ENCODE measurements at regions not wholly inside any gene's neighbourhood (a gene's known extent, or its start where the extent isn't known, plus 50 kb on each side); places are given as distances from the start of the nearest gene placed in this dataset.
"Not testable (repeated sequence)": the region's sequence is repeated elsewhere in the genome, so short reads cannot be mapped to it uniquely, and the experiment has no call there.

DNA sequence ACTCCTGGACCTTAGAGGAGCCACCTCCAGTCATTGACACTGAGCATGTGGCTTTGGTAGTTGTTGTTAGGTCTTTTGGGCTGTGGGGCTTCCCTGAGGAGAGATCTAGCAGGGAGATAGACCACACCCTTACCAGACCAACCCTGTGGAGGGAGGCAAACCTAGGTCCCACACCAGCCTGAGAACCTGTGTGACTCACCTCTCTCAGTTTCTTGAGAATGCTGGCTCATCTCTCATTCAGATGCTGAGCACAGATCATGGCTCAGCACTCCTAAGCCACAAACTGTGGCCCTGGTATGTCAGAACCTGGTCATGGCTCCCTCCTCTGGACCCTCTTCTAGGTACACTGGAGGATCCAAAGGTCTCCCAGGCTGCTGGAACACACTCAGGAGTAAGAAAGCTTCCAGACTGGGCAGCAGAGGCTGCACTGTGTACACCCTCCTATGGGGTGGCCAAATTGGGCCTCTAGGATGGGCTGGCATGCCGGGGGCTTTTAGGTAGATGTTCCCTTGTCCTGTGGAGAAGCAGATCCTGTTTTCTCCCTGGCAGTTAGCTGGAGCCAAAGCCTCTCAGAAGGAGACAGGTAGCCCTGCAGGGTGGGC lies 1294.5 kb downstream of the KHDRBS2 start:
- DNase-seq = no peak

DNA sequence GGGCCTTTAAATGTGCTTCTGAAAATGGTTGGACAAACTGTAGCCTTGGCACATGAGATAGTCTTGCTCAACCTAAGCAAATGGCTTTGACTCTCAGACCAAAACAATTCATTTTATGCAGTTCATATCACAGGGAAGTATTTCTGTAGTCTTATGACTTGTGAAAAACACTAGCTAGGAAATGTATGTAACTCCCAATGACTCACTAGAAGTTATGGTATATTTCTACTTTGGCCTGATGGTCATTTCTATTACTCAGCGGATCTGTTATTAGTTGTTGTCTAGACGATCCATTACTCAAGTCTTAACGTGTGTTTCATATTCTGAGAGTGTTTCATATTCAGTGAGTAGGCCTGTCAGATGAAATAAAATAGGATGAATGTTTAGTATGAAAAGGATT lies 1333.5 kb downstream of the KHDRBS2 start:
- no peak for DNase-seq

DNA sequence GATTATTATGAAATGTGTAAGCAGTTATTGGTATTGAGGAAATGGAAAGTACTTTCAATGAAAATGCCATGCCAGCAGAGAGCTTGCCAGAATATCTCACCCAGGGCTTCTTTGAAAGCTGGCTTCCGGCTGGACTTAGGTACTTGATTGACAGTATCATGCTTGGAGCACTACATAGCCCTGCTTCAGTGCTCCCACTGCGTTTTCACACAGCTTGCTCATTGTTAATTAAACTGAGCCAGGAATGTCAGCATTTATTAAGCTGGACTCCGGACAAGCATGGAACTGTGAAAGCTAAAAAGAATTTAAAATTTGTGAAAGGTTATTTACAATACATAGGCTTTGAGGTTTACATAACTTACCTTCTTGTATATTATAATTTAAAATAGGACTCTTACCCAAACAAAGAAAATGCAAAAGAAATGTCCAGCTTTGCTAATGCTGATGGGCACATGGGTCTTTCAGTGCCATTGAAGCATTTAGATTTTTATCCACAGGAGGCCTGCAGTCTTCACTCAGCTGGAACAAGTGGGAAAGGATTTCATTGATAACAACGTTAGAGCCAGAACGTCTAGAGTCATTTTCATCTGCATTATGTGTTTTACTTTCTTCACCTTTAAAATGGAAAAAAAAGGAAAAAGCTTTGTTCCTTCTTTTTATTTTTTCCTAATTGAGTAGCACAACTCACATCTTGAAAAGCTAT lies 1335.7 kb downstream of the KHDRBS2 start:
- not testable (repeated sequence) for DNase-seq

DNA sequence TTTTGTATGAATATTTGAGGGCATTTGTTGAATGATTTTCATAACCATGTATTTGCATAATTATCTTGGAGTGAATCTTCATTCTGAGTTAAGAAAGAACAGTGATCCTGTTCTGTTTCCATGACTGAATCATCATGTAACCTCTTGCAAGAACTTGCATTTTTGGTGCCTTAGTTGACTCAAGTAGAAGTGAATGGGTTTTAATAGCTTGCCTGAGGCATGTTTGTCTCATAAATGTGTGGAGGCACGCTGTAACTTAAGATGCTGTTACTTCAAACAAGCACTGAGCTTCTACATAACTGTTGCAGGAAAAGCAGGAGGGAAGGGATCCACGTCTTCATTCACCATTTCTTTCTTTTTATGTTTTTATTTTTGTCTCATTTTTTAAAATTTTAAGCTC lies 1338.6 kb downstream of the KHDRBS2 start:
- DNase-seq = not testable (repeated sequence)

DNA sequence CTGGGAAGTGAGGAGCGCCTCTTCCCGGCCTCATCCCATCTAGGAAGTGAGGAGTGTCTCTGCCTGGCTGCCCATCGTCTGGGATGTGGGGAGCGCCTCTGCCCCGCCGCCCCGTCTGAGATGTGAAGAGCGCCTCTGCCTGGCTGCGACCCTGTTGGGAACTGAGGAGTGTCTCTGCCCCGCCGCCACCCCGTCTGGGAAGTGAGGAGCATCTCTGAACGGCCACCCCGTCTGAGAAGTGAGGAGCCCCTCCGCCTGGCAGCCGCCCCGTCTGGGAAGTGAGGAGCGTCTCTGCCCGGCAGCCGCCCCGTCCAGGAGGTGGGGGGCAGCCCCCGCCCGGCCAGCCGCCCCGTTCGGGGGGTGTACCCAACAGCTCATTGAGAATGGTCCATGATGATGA lies 1341.2 kb downstream of the KHDRBS2 start:
- not testable (repeated sequence) for DNase-seq

DNA sequence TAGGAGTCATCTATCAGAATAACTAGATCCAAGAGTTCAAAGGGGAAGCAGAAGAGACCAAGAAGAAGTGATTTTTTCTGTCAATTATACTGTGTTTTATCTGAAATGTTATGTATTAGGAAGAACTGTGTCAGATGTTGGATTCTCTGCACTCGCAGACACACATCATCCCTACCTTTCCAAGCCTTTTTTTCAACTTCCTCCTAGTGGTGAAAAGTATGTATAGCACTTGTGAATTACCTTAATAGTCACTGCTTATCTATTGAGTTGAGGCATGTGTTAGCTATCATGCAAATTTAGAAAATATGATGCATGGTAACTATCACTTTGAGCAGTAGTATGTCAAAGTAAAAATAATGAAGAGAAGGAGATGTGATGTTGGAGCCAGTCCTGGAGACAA lies 1350.1 kb downstream of the KHDRBS2 start:
- DNase-seq = not testable (repeated sequence)

DNA sequence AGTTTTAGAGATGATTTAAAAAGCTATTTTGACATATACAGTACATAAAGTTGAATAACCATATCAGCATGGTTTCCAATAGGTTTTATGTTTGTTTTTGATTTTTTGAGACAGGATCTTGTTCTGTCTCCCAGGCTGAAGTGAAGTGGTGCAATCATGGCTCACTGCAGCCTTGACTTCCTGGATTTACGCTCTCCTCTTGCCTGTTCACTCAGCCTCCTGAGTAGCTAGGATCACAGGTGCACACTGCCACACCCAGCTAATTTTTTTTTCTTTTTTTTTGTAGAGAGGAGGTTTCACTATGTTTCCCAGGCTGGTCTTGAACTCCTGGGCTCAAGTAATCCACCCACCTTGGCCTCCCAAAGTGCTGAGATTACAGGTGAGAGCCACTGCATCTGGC lies 1366.4 kb downstream of the KHDRBS2 start:
- DNase-seq = not testable (repeated sequence)

DNA sequence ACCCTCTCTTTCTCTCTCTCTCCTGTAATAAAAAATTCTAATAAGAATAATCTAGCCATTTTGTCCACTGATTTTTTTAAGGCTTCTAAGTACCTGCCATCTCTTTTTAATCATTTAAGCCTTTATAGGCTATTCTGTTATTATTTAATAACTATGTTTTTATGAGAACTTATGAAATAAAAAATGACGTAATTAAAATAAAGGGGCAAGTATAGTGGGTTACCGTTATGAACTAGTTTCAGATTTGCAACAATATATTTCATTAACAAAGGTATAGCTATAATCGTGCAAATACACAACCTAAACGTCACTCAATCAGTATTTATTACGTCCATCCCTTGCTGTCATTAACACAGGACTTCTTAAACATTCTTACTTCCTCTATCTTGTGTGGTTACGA lies 1382.2 kb downstream of the KHDRBS2 start:
- DNase-seq = not testable (repeated sequence)

DNA sequence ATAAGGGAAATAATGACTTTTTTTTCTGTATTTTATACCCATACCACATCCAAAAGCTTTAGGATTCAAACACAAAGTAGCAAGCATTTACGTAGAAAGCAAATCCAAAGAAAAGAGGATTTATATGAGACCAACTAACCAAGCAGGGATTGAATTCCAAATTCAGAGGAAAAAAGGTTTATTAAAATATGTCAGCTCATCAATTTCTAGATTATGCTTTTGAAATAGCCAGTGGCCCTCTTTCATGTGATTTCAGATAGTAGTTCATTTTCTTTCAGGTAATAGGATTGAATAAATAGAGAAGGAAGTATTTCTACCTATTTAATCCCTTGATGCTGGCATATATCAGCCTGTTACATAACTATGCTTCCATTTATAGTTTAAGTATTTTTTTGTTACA lies 1392.7 kb downstream of the KHDRBS2 start:
- not testable (repeated sequence) for DNase-seq

DNA sequence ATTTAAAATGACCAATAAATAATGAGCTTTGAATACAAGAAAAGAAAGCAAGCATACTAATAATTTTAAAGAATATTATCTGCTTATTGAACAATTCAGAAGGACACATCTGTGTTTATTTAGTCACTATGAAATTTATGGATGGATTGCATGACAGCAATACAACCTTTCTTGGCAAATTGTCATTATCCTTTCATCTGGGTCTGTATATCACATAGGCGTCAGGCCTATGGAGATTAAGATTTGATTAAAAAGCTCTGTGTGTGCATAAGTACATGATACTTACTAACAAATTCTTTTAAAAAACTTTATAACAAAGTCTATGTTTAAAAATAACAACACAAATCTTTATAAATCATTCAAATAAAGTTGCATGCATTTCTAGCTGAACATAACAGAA lies 1394.4 kb downstream of the KHDRBS2 start:
- no peak for DNase-seq

DNA sequence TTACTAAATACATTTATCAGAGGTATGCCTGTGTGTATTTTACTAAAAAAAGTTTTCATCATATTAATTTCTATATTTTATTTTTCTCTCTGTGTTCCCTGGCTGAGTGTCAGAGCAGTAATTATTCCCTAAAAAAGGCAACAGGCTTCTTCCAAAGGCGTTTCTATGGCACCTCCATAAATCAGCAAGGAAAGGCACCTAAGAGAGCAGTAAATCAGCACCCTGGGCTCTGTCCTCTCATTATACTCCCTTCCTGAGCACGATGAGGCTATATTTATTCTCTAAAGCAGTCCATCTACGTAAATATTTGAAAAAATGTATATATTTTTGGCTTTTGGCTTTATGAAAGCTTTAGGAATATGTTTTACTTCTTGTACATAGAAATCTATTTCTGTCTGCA lies 1408.6 kb downstream of the KHDRBS2 start:
- DNase-seq = not testable (repeated sequence)

DNA sequence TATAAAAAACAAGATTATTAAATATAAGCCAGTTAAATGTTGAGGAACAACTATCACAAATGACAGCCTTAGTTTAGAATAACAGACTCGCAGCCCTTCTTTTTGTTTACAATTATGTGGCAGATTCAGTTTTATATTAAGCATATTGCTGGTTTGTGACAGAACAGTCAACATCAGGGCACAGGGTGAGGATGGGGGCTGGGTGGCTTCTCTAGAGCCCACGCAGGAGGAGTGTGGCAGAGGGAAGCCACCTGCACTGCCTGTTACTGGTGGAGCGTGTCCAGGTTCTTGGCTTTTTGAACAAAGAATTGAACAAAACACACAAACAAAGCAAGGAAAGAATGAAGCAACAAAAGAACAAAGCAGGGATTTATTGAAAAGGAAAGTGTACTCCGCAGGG lies 1415.2 kb downstream of the KHDRBS2 start:
- not testable (repeated sequence) for DNase-seq

DNA sequence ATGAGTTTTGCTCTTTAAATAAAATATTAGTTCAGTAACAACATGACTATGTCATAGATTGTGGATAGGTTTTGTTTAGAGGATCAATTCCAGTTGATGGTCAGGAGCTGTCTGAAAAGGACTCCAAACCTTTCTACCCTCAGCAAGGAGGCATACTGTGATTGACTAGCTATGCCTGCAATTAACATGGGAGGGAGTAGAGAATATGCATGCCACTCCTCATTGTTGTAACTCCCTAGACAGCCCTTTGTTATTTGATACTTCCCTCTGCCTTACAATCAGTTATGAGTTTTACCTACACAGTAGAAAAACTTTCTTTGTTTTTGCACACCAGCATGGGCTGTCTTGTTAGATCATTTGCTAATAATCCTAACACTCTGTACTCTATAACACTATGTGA lies 1418.5 kb downstream of the KHDRBS2 start:
- no peak for DNase-seq

DNA sequence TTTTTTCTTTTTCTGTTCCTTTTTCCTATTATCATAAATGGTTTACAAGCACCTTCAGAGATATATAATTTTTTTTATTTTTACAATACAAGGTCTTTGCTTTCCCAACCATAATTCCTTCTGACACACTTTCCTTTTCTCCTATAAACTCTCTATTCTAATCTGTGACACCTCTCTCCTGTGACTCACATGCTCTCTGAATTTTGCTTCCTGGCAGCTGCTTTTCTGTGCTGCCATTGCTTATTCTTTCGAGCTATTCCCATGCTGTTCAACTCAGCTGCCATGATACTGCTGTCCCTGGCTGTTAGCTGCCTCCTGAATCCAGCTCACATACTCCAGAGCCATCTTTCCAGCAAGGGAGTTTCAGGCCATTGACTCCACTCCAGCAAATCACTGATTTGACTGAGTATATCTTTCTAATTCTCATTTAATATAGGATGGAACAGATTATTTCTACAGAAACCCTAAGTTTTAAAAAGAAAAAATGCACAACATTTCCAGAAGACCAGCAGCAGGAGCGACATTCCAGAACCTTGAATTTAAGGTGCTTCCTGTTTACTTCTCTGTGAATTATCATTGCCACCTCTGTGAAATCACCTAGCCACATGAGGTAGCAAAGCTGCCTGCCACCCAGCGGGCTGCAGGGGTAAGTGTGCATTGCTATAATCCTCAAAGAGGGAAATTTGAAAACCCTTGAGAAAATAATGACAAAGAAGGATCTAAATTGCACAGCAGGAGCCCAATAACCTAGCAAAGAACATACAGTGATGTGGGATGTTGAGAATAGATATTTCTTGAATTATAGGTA lies 1442.6 kb downstream of the KHDRBS2 start:
- not testable (repeated sequence) for DNase-seq

DNA sequence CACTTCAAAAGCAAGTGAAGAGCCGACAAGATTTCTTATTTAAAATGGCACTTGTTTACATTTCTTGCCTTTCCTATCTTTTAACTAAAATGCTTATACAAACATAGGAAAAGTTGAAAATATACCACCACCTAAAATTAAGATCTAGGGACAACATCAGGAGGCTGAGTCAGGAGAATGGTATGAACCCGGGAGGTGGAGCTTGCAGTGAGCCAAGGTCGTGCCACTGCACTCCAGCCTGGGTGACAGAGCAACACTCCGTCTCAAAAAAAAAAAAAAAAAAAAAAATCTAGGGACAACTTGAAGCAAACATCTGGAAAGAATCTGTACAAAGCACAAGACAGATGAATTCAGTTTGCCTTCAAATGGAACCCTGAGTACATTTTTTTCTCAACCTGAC lies 1455.3 kb downstream of the KHDRBS2 start:
- DNase-seq = not testable (repeated sequence)

DNA sequence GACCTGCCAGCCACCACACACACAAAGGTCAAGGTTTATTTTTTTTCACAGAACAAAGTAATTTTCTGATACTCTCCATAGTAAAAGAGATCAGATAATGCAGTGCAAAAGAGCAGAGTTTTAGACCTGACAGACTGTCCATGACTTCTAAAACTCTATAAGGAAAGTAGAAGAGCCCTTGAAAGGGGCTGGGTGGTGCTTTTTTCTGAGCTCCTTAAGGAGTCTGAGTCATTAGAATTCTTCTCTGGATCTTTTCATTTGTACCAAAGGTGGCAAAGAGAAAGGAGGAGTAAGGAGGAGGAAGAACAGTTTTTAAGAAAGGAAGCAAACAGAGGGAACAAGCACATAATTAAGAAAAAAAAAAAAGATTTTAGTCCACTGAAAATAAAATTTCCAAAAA lies 1463.4 kb downstream of the KHDRBS2 start:
- DNase-seq = not testable (repeated sequence)

DNA sequence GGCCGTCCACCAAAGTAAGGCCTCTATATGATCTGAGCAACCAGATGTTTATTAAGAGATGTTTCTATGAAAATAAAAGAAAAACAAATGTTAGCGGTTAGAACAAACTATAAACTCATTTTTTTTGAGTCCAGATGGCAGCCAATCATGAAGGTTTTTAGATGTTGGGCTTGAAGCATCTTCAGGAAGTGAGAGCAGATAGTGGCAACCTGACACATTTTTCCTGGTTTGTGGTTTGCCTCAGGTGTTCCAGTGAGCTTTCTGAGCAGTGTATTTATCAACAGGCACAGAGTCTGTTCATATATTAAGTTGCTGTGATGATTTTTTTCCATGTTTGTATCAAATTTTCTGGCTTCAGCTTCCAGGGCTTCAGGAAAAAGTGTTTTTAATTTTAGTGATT lies 1468.0 kb downstream of the KHDRBS2 start:
- DNase-seq = not testable (repeated sequence)

DNA sequence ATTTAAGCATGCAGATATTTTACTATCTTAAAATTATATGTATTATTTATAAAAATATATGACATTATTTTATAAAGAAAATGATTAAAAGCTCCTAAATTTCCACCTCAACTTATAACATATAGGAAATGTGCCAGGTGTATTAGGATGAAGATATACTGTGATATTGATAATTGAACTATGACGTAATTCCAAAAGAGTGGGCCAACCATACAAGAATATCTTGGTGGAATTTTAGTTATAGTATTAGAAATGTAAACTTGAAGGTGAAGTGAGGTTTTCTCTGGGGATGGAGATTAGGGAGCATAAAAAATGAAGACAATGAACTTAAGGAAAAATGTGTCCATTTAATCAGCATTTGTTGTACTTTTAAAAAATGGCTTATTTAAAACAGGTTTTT lies 1471.2 kb downstream of the KHDRBS2 start:
- DNase-seq = not testable (repeated sequence)

DNA sequence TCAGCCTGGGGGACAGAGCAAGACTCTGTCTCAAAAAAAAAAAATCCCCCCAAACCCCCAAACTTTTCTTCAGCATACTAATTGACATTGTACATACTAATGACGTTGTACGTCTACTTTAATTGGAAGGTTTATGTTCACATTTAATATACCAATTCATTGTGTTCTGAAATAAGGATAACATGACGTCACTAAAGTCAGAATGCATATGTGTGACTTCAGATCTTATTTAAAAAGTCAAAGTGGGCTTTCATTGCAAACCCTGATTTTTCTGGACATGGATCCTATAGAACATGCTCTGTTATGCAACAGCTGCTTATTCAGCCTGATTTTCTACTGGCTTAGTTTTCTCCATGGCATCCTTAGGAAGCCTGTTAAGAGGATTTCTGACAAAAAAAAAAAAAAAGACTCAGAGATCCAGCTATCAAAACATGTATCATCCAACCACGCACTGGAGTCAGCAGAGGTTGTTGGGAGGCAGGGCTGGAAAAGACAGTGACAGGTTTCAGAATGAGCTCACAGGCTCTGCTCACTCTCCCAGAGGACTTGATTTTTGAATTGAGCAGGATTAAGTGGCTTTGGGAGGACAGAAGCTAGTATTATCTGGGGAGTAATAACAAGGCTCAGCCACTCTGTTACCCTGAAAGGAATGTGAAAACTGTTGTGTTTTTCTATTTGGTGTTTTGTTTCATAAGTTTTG lies 1472.0 kb downstream of the KHDRBS2 start:
- not testable (repeated sequence) for DNase-seq

DNA sequence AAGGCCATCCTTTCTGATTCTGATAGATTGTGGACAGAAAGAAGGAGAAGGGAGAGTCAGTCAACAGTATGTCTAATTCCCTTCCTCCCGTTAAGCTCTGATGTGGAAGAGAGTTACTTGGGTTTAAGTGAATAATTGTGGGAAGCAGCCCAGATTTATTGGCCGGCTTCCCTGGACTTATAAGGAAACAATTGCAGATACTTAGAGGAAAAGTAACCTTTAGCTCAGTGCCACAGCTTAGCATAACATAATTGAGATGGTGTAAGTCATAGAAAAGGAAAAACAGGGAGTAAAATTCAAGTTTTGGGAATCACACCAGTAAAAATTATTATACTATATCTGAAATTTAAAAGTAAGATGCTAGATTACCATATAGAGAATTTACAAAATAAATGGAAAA lies 1475.8 kb downstream of the KHDRBS2 start:
- not testable (repeated sequence) for DNase-seq

DNA sequence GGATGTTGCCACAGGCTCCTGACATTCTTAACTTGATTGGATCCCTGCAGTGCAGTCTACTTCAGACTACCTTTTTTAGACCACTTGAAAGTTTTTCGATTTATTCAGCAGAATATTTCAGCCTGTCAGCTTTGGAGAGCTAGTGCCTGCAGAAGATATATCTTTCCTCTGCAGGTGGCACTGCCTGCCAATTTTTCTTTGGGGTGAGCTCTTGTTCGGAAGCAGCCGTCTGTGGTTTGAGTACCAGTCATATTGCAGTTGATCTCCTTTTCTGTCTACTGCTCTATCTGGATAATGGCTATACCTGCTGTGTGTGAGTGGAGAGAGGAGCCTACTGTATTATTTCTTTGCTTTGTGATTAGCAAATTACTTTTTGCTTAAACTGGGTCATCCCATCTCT lies 1486.9 kb downstream of the KHDRBS2 start:
- not testable (repeated sequence) for DNase-seq

DNA sequence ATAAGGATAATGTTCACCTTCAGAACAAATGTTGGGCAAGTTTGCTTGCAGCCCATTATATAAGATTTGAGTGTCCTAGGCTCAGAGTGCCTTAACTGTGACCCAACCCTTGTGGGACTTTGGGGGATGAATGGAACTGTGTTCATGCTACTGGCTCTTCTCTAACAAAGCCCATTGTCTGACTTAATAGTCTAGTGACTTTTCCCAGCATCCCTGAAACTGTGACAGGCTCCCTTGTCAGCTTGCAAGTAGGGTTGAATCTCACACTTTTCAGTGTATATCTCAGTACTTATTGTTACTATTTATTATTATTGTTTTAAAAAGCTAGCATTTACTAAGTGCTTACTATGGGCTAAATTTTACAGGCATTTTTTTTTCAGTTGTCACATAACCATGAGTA lies 1488.2 kb downstream of the KHDRBS2 start:
- not testable (repeated sequence) for DNase-seq

DNA sequence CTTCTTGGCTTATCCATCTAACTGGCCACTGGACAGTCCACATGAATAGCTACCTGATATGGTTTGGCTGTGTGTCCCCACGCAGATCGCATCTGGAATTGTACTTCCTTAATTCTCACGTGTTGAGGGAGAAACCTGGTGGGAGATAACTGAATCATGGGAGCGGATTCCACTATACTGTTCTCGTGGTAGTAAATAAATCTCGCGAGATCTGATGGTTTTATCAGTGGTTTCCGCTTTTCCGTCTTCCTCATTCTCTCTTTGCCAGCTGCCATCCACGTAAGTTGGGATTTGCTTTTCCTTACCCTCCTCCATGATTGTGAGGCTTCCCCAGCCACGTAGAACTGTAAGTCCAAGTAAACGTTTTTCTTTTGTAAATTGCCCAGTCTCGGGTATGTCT lies 1496.4 kb downstream of the KHDRBS2 start:
- DNase-seq = not testable (repeated sequence)
